H9 (cell line): ENCODE measurements at regions not wholly inside any gene's neighbourhood (a gene's known extent, or its start where the extent isn't known, plus 50 kb on each side); places are given as distances from the start of the nearest gene placed in this dataset.

Experiments used
- DNase-seq: peaks from one replicate; pipeline ENCODE4 v3.0.0-alpha.2; 2017
- H2AFZ ChIP-seq: one replicate; pipeline ENCODE4 v1.6.1; 2013; ENCODE audit warnings: mild to moderate bottlenecking, low read length, control low read depth, moderate library complexity
- H2AK5ac ChIP-seq: 2 replicates; pipeline ENCODE4 v1.6.1; 2013; ENCODE audit warnings: low read length, control low read depth, mixed read lengths; ENCODE audit not compliant: insufficient read length
- H2BK120ac ChIP-seq: one replicate; pipeline ENCODE4 v1.6.1; 2013; ENCODE audit warnings: low read depth, mild to moderate bottlenecking, low read length, control low read depth, inconsistent platforms; ENCODE audit not compliant: poor library complexity, severe bottlenecking
- H2BK12ac ChIP-seq: 2 replicates; pipeline ENCODE4 v1.6.1; 2013; ENCODE audit warnings: low read length, control low read depth, mixed read lengths, low read depth; ENCODE audit not compliant: insufficient read length
- H2BK15ac ChIP-seq: 2 replicates; pipeline ENCODE4 v1.6.1; 2013; ENCODE audit warnings: low read depth, low read length, control low read depth
- H2BK20ac ChIP-seq: one replicate; pipeline ENCODE4 v1.6.1; 2013; ENCODE audit warnings: low read depth, mild to moderate bottlenecking, low read length, control low read depth, inconsistent platforms; ENCODE audit not compliant: poor library complexity, severe bottlenecking
- H2BK5ac ChIP-seq: 2 replicates; pipeline ENCODE4 v1.6.1; 2013; ENCODE audit warnings: low read length, control low read depth, mixed read lengths; ENCODE audit not compliant: insufficient read length
- H3K14ac ChIP-seq: 2 replicates; pipeline ENCODE4 v1.6.1; 2013; ENCODE audit warnings: low read length, control low read depth; ENCODE audit not compliant: insufficient read depth
- H3K18ac ChIP-seq: 2 replicates; pipeline ENCODE4 v1.6.1; 2013; ENCODE audit warnings: low read depth, mild to moderate bottlenecking, mixed read lengths, low read length, control low read depth; ENCODE audit not compliant: insufficient read length
- H3K23ac ChIP-seq: 2 replicates; pipeline ENCODE4 v1.6.1; 2013; ENCODE audit warnings: low read length, control low read depth, mixed read lengths, low read depth; ENCODE audit not compliant: insufficient read length
- H3K23me2 ChIP-seq: 2 replicates; pipeline ENCODE4 v1.6.1; 2013; ENCODE audit warnings: low read depth, mild to moderate bottlenecking, mixed read lengths, low read length, control low read depth; ENCODE audit not compliant: insufficient read length, poor library complexity, severe bottlenecking
- H3K27ac ChIP-seq: 2 replicates; pipeline ENCODE4 v1.5.1; 2013; ENCODE audit warnings: low read length, control low read depth, mixed read lengths, low read depth; ENCODE audit not compliant: insufficient read length
- H3K27me3 ChIP-seq: 2 replicates; pipeline ENCODE4 v1.6.1; 2013; ENCODE audit warnings: low read length, control low read depth, inconsistent platforms; ENCODE audit not compliant: insufficient read depth
- H3K4ac ChIP-seq: 2 replicates; pipeline ENCODE4 v1.6.1; 2013; ENCODE audit warnings: low read depth, mild to moderate bottlenecking, control low read depth, inconsistent platforms, low read length, moderate library complexity
- H3K4me1 ChIP-seq: 2 replicates; pipeline ENCODE4 v1.6.1; 2013; ENCODE audit warnings: low read length, control low read depth, inconsistent platforms; ENCODE audit not compliant: insufficient read depth
- H3K4me2 ChIP-seq: 2 replicates; pipeline ENCODE4 v1.6.1; 2013; ENCODE audit warnings: low read length, control low read depth, mixed read lengths; ENCODE audit not compliant: insufficient read length, insufficient read depth
- H3K56ac ChIP-seq: 2 replicates; pipeline ENCODE4 v1.6.1; 2013; ENCODE audit warnings: low read depth, mild to moderate bottlenecking, mixed read lengths, low read length, control low read depth; ENCODE audit not compliant: insufficient read length
- H3K79me1 ChIP-seq: 2 replicates; pipeline ENCODE4 v1.6.1; 2013; ENCODE audit warnings: low read depth, mild to moderate bottlenecking, moderate library complexity, low read length, control low read depth, inconsistent platforms; ENCODE audit not compliant: insufficient read depth, poor library complexity, severe bottlenecking
- H3K79me2 ChIP-seq: 2 replicates; pipeline ENCODE4 v1.6.1; 2013; ENCODE audit warnings: low read length, control low read depth, inconsistent platforms; ENCODE audit not compliant: insufficient read depth
- H3K9ac ChIP-seq: 2 replicates; pipeline ENCODE4 v1.6.1; 2013; ENCODE audit warnings: low read length, control low read depth, mixed read lengths; ENCODE audit not compliant: insufficient read length; ENCODE audit errors: extremely low read depth
- H3K9me3 ChIP-seq: one replicate; pipeline ENCODE4 v1.6.1; 2013; ENCODE audit warnings: low read depth, low read length, inconsistent platforms; ENCODE audit not compliant: control insufficient read depth
- H3T11ph ChIP-seq: one replicate; pipeline ENCODE4 v1.6.1; 2013; ENCODE audit warnings: mild to moderate bottlenecking, low read length, control low read depth, inconsistent platforms
- H4K20me1 ChIP-seq: one replicate; pipeline ENCODE4 v1.6.1; 2013; ENCODE audit not compliant: control insufficient read depth, insufficient read length, insufficient read depth
- H4K5ac ChIP-seq: 2 replicates; pipeline ENCODE4 v1.6.1; 2013; ENCODE audit warnings: low read depth, mild to moderate bottlenecking, mixed read lengths, low read length, control low read depth; ENCODE audit not compliant: insufficient read length
- H4K8ac ChIP-seq: replicated peaks from 2 replicates; pipeline ENCODE4 v1.6.1; 2013; ENCODE audit warnings: low read length, control low read depth, mixed read lengths, low read depth; ENCODE audit not compliant: insufficient read length
- H4K91ac ChIP-seq: 2 replicates; pipeline ENCODE4 v1.6.1; 2013; ENCODE audit warnings: low read depth, mild to moderate bottlenecking, moderate library complexity, mixed read lengths, low read length, control low read depth; ENCODE audit not compliant: insufficient read length
- H3K27ac Mint-ChIP-seq, 3 experiments: 2 replicates in 2 of 3; 3 replicates in 1 of 3; pipeline ENCODE4 v1.8.0; 2020 to 2021; ENCODE audit warnings: mixed read lengths in 3 of 3, mild to moderate bottlenecking in 1 of 3, moderate library complexity in 1 of 3
- H3K27me3 Mint-ChIP-seq: 2 replicates; pipeline ENCODE4 v1.8.0; 2021; ENCODE audit warnings: low read depth, mild to moderate bottlenecking, moderate library complexity, mixed read lengths
- H3K36me3 Mint-ChIP-seq, 3 experiments: 2 replicates in 2 of 3; 3 replicates in 1 of 3; pipeline ENCODE4 v1.8.0; 2020 to 2021; ENCODE audit warnings: low read depth in 3 of 3, mixed read lengths in 3 of 3; ENCODE audit not compliant: insufficient read depth in 1 of 3
- H3K4me1 Mint-ChIP-seq, 2 experiments: 2 replicates each; pipeline ENCODE4 v1.8.0; 2020; ENCODE audit warnings: mixed read lengths in 2 of 2
- H3K4me3 Mint-ChIP-seq, 2 experiments: 2 replicates in 1 of 2; 3 replicates in 1 of 2; pipeline ENCODE4 v1.8.0; 2020 to 2021; ENCODE audit warnings: mild to moderate bottlenecking in 2 of 2, mixed read lengths in 2 of 2, moderate library complexity in 1 of 2
- H3K9me3 Mint-ChIP-seq, 2 experiments: 2 replicates in 1 of 2; 3 replicates in 1 of 2; pipeline ENCODE4 v1.8.0; 2020; ENCODE audit warnings: mild to moderate bottlenecking in 2 of 2, mixed read lengths in 2 of 2, moderate library complexity in 1 of 2
- TF ChIP-seq, protein P1 (sequence below): fragments of 200-600 bp; sonication (generic); conservative IDR thresholded peaks from 3 replicates; pipeline ENCODE4 v1.8.0; 2021; ENCODE audit warnings: antibody characterized with exemption, mild to moderate bottlenecking

DNA sequence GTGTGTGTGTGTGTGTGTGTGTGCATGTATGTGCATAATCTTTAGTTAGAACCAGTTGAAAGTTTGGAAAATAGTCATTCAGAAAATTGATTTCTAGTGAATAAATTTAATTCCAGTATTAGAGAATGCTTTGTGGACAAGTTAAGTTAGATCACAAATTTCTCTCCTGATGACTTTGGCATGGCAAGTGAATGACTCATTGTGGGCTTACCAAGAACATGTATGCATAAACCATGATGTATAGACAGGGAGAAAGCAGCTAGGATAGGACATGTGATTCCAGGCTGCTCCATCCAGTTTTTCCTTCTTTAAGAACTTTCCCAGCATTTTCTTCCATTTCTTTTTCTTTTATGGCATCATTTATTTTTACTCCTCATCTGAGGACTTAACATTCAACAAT lies 85.7 kb upstream of the SGCD start:
- Histone ChIP-seq H2BK120ac (no peak overlapping the region), H3K27me3 (no peaks in the 10 kb centered on the region), H4K20me1 (no peaks in the 10 kb centered on the region), H3K79me1 (no peaks in the 10 kb centered on the region), H3K27ac (no peak overlapping the region), H3K56ac (no peak overlapping the region), H3K23me2 (no peaks in the 10 kb centered on the region), H3K4me1 (no peaks in the 10 kb centered on the region), H2AK5ac (no peak overlapping the region), H3K79me2 (no peaks in the 10 kb centered on the region), H2BK20ac (no peak overlapping the region), H4K91ac (no peak overlapping the region), H3K4me2 (no peak overlapping the region), H3K14ac (no peak overlapping the region), H4K5ac (no peak overlapping the region), H3K4ac (no peak overlapping the region), H2AFZ (no peak overlapping the region), H2BK15ac (no peak overlapping the region), H3K23ac (no peak overlapping the region), H3K9me3 (no peaks in the 10 kb centered on the region), H2BK12ac (no peak overlapping the region), H4K8ac (no peak overlapping the region), H2BK5ac (no peak overlapping the region), H3K18ac (no peak overlapping the region), H3T11ph (no peak overlapping the region), H3K9ac (no peak overlapping the region)
- Mint-ChIP-seq H3K9me3 (peaks cover 0 to 2% of the 10 kb centered on the region in 2 experiments; a peak in 1 of 5 replicates), H3K27me3 (no peaks in the 10 kb centered on the region), H3K4me1 (no peaks in the 10 kb centered on the region), H3K36me3 (0 out of 7 replicates have a peak, but pooled peaks cover 0 to 2% (median 0%) of the 10 kb centered on the region in 3 experiments), H3K4me3 (no peak overlapping the region), H3K27ac (no peak overlapping the region)
- no peak for DNase-seq
- TF ChIP-seq, protein P1, sequence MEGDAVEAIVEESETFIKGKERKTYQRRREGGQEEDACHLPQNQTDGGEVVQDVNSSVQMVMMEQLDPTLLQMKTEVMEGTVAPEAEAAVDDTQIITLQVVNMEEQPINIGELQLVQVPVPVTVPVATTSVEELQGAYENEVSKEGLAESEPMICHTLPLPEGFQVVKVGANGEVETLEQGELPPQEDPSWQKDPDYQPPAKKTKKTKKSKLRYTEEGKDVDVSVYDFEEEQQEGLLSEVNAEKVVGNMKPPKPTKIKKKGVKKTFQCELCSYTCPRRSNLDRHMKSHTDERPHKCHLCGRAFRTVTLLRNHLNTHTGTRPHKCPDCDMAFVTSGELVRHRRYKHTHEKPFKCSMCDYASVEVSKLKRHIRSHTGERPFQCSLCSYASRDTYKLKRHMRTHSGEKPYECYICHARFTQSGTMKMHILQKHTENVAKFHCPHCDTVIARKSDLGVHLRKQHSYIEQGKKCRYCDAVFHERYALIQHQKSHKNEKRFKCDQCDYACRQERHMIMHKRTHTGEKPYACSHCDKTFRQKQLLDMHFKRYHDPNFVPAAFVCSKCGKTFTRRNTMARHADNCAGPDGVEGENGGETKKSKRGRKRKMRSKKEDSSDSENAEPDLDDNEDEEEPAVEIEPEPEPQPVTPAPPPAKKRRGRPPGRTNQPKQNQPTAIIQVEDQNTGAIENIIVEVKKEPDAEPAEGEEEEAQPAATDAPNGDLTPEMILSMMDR: no peak
